Cardiac muscle cell (in vitro differentiated cells and primary cell): ENCODE measurements at regions not wholly inside any gene's neighbourhood (a gene's known extent, or its start where the extent isn't known, plus 50 kb on each side); places are given as distances from the start of the nearest gene placed in this dataset.

ENCODE experiments used
- DNase-seq, 2 donors: peaks; one replicate each; pipeline versions ENCODE4 v3.0.0 to v3.0.0-alpha.2; 2010 to 2017; ENCODE audit warnings: low read depth in 1 of 2, low spot score in 1 of 2
- H3K27ac ChIP-seq: fragments of 200-600 bp; sonication (generic); 2 replicates; pipeline ENCODE4 v1.5.1; 2016
- H3K27me3 ChIP-seq: fragments of 200-600 bp; sonication (generic); 2 replicates; pipeline ENCODE4 v1.6.0; 2016; ENCODE audit warnings: control low read depth
- H3K36me3 ChIP-seq: fragments of 200-600 bp; sonication (generic); 2 replicates; pipeline ENCODE4 v1.5.1; 2016; ENCODE audit warnings: control low read depth
- H3K4me1 ChIP-seq: fragments of 200-600 bp; sonication (generic); 2 replicates; pipeline ENCODE4 v1.8.1; 2017; ENCODE audit warnings: low read depth, mild to moderate bottlenecking, mixed run types
- H3K4me3 ChIP-seq: fragments of 200-600 bp; sonication (generic); 2 replicates; pipeline ENCODE4 v1.5.1; 2016; ENCODE audit warnings: mild to moderate bottlenecking
- H3K9me3 ChIP-seq: fragments of 200-600 bp; sonication (generic); 2 replicates; pipeline ENCODE4 v1.5.1; 2017; ENCODE audit warnings: low read depth, mild to moderate bottlenecking, control low read depth
- CTCF ChIP-seq: IDR thresholded peaks from 2 replicates; pipeline ENCODE4 v1.5.1; 2012; ENCODE audit warnings: low read depth, mild to moderate bottlenecking, low read length

- Histone ChIP-seq H3K4me1 (no peaks in the 10 kb centered on the region), H3K27me3 (no peaks in the 10 kb centered on the region), H3K36me3 (no peaks in the 10 kb centered on the region), H3K4me3 (no peak overlapping the region), H3K9me3 (no peaks in the 10 kb centered on the region), H3K27ac (no peak overlapping the region)
- no peak for DNase-seq
- TF ChIP-seq CTCF, result no peak
Observed at GRCh38 chr5:155459889-155460500, 446.4 kb downstream of the KIF4B start.

GRCh38 chr5:155460501-155460931, 447.0 kb downstream of the KIF4B start:
- Histone ChIP-seq H3K27me3 (no peaks in the 10 kb centered on the region), H3K9me3 (no peaks in the 10 kb centered on the region), H3K27ac (no peak overlapping the region), H3K36me3 (no peaks in the 10 kb centered on the region), H3K4me3 (no peak overlapping the region), H3K4me1 (no peaks in the 10 kb centered on the region)
- DNase-seq, result no peak
- no peak for TF ChIP-seq CTCF

GRCh38 chr5:155461304-155461703, 447.7 kb downstream of the KIF4B start:
- Histone ChIP-seq H3K9me3 (no peaks in the 10 kb centered on the region), H3K36me3 (no peaks in the 10 kb centered on the region), H3K27ac (no peak overlapping the region), H3K4me1 (no peaks in the 10 kb centered on the region), H3K27me3 (no peaks in the 10 kb centered on the region), H3K4me3 (no peak overlapping the region)
- DNase-seq, result no peak
- no peak for TF ChIP-seq CTCF

- Histone ChIP-seq H3K4me3 (no peak overlapping the region), H3K4me1 (no peaks in the 10 kb centered on the region), H3K36me3 (no peaks in the 10 kb centered on the region), H3K27ac (no peak overlapping the region), H3K27me3 (no peaks in the 10 kb centered on the region), H3K9me3 (no peaks in the 10 kb centered on the region)
- TF ChIP-seq CTCF, result no peak
- no peak for DNase-seq
Observed at GRCh38 chr5:155466851-155467250, 453.3 kb downstream of the KIF4B start.

GRCh38 chr5:155471027-155471426, 457.5 kb downstream of the KIF4B start:
- TF ChIP-seq CTCF, result no peak
- no peak for DNase-seq
- H3K27me3 ChIP-seq, result no peaks in the 10 kb centered on the region
- H3K4me1 ChIP-seq, result no peaks in the 10 kb centered on the region
- H3K27ac ChIP-seq, result no peak overlapping the region
- no peak overlapping the region for H3K4me3 ChIP-seq
- H3K9me3 ChIP-seq, result no peaks in the 10 kb centered on the region
- no peaks in the 10 kb centered on the region for H3K36me3 ChIP-seq
